ENCODE measurements at regions not wholly inside any gene's neighbourhood (a gene's known extent, or its start where the extent isn't known, plus 50 kb on each side); places are given as distances from the start of the nearest gene placed in this dataset.
"Not testable (repeated sequence)": the region's sequence is repeated elsewhere in the genome, so short reads cannot be mapped to it uniquely, and the experiment has no call there.

DNA sequence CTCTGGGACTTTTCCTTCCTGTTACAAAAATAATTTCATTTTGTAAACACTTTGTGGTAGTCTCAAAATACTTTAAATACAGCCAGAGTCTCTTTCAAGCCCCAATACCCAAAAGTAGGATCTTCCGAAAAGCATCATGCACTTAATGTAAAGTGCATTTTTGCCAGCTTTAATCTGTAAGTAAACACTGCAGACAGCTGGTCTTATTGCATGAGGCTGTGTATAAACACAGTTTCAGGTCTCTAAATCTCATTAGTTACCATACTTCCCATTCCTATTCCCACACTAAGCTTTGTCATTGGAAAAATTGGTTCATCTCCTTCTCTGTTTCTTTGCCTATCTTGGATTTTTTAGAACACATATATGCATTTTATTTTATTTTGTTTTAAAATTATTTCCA, 87.6 kb upstream of the GNAI1 start:
- H3K79me2 ChIP-seq (ENCODE audit: control insufficient read depth, insufficient read depth, low read length, unreplicated experiment) = no peaks in the 10 kb centered on the region
- H3K27me3 ChIP-seq (ENCODE audit: insufficient read depth, low read length) = no peaks in the 10 kb centered on the region
- no peaks in the 10 kb centered on the region for H3K4me1 ChIP-seq (ENCODE audit: control insufficient read depth, insufficient read depth, low read length, unreplicated experiment)
- no peak overlapping the region for H3K4me3 ChIP-seq (ENCODE audit: low read depth, low read length)
- H2AFZ ChIP-seq (ENCODE audit: low read length, unreplicated experiment) = no peak overlapping the region
- H3K36me3 ChIP-seq (ENCODE audit: insufficient read depth, low read length) = no peaks in the 10 kb centered on the region
- no peak overlapping the region for H3K27ac ChIP-seq (ENCODE audit: low read depth, low read length)

DNA sequence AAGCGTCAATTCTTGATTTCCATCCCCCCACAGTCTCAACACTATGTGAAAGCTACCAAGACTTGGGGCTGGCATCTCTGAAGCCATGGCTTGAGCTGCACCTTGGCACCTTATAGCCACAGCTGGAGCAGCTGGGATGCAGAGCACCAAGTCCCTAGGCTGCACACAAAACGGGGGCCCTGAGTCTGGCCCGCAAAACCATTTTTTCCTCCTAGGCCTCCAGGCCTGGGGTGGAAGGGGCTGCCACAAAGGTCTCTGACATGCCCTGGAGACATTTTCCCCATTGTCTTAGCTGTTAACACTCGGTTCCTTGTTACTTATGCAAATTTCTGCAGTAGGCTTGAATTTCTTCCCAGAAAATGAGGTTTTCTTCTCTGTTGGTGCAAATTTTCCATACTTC, 89.8 kb upstream of the GNAI1 start:
- Histone ChIP-seq H2AFZ (ENCODE audit: low read length, unreplicated experiment) (no peak overlapping the region), H3K27me3 (ENCODE audit: insufficient read depth, low read length) (no peaks in the 10 kb centered on the region), H3K27ac (ENCODE audit: low read depth, low read length) (no peak overlapping the region), H3K4me3 (ENCODE audit: low read depth, low read length) (no peak overlapping the region), H3K79me2 (ENCODE audit: control insufficient read depth, insufficient read depth, low read length, unreplicated experiment) (no peaks in the 10 kb centered on the region), H3K36me3 (ENCODE audit: insufficient read depth, low read length) (no peaks in the 10 kb centered on the region), H3K4me1 (ENCODE audit: control insufficient read depth, insufficient read depth, low read length, unreplicated experiment) (no peaks in the 10 kb centered on the region)

DNA sequence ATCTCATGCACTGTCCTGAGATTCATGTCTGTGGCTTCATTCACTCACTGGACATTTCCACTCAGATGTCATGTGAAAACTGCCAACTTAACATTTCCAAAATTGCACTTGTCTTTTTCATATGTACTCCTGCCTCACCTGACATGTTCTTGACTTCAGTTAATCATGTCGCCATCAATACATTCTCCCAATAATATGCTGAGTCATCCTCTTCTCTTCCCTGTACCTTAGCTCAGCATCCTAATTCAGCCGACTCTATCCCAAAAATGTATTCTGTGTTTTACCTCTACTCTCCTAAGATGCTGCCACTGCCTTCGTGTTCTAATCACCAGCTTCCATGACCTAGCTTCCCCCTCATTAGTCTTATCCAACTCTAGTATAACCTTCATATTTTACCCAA, 93.9 kb upstream of the GNAI1 start:
- Histone ChIP-seq H3K27ac (ENCODE audit: low read depth, low read length) (no peak overlapping the region), H3K79me2 (ENCODE audit: control insufficient read depth, insufficient read depth, low read length, unreplicated experiment) (no peaks in the 10 kb centered on the region), H3K36me3 (ENCODE audit: insufficient read depth, low read length) (no peaks in the 10 kb centered on the region), H3K4me1 (ENCODE audit: control insufficient read depth, insufficient read depth, low read length, unreplicated experiment) (no peaks in the 10 kb centered on the region), H2AFZ (ENCODE audit: low read length, unreplicated experiment) (no peak overlapping the region), H3K27me3 (ENCODE audit: insufficient read depth, low read length) (no peaks in the 10 kb centered on the region), H3K4me3 (ENCODE audit: low read depth, low read length) (no peak overlapping the region)

DNA sequence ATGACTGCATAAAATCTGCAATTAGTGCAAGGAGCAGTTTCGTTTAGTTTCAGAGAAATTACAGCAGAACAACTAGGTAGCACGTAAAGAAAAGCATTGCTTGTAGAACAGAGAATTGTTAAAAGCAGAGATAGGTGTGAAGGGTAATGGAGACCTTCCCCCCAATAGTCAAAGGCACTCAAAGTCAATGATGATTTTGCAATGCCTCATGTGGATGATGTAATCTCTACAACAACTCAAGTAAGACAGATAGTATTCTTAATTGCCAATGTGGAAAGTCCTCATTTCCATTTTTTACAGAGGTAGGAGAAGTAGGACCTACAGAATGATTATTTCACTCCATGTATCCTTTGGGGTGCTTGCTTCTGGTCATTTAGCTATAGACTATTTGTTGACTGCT, 94.3 kb upstream of the GNAI1 start:
- no peak overlapping the region for H2AFZ ChIP-seq (ENCODE audit: low read length, unreplicated experiment)
- no peaks in the 10 kb centered on the region for H3K79me2 ChIP-seq (ENCODE audit: control insufficient read depth, insufficient read depth, low read length, unreplicated experiment)
- H3K4me1 ChIP-seq (ENCODE audit: control insufficient read depth, insufficient read depth, low read length, unreplicated experiment) = no peaks in the 10 kb centered on the region
- H3K4me3 ChIP-seq (ENCODE audit: low read depth, low read length) = no peak overlapping the region
- H3K27me3 ChIP-seq (ENCODE audit: insufficient read depth, low read length) = no peaks in the 10 kb centered on the region
- H3K27ac ChIP-seq (ENCODE audit: low read depth, low read length) = no peak overlapping the region
- no peaks in the 10 kb centered on the region for H3K36me3 ChIP-seq (ENCODE audit: insufficient read depth, low read length)

DNA sequence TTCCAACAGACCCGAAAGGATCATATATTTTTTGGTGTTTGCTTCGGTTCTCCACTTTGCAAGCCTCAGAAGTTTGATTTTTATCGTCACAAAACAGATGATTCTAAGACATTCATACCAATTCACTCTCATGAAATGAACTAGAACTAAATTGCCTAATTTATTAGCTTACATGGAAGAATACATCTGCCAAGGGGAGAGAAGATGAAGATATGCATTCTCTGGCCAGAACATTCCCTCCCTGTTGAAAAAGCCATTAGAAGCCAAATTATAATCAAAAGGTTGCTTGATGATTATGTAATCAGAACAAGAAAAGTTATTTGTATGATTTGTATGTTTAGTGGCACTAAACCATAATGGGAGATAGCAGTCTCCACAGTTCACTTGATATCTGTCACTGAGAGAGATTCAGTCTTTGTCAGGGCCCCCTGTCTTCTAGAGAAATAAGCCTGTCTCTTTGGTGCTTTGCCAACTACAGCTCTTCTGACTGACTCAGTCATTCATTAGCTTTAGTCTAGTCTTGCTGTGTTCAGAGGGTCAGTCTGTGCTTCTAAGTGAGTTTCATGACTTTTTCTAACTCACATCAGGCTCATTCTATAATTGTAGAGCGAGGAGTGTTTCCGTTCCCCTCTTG, 95.3 kb upstream of the GNAI1 start:
- Histone ChIP-seq H3K27ac (ENCODE audit: low read depth, low read length) (no peak overlapping the region), H2AFZ (ENCODE audit: low read length, unreplicated experiment) (no peak overlapping the region)

DNA sequence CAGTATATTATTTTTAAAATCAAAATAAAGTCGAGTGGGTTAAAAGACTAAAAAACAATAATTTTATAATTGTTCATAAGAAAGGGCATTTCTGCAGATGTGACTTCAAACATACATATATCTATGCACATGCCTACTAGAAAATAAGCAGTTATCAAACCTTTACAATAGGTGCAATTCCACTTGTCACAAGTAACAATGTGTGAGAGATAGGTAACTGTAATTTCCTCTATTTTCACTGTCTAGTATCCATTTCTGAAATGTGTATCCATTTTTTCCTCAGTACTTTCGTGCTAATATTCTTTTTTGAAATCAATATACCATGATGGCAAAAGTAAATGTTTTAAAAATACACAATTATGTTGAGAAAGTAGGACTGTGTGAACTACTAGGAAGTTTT, 96.9 kb upstream of the GNAI1 start:
- H3K36me3 ChIP-seq (ENCODE audit: insufficient read depth, low read length) = no peaks in the 10 kb centered on the region

More for the DNA sequence above, 95.3 kb upstream of the GNAI1 start:
- H3K79me2 ChIP-seq (ENCODE audit: control insufficient read depth, insufficient read depth, low read length, unreplicated experiment) = no peaks in the 10 kb centered on the region
- H3K27me3 ChIP-seq (ENCODE audit: insufficient read depth, low read length) = no peaks in the 10 kb centered on the region
- no peaks in the 10 kb centered on the region for H3K4me1 ChIP-seq (ENCODE audit: control insufficient read depth, insufficient read depth, low read length, unreplicated experiment)
- no peak overlapping the region for H3K4me3 ChIP-seq (ENCODE audit: low read depth, low read length)
- H3K36me3 ChIP-seq (ENCODE audit: insufficient read depth, low read length) = no peaks in the 10 kb centered on the region

GRCh38 chr7:80036107-80036506, 98.5 kb upstream of the GNAI1 start:
- no peak overlapping the region for H2AFZ ChIP-seq (ENCODE audit: low read length, unreplicated experiment)
- no peaks in the 10 kb centered on the region for H3K4me1 ChIP-seq (ENCODE audit: control insufficient read depth, insufficient read depth, low read length, unreplicated experiment)
- no peak overlapping the region for H3K27ac ChIP-seq (ENCODE audit: low read depth, low read length)
- H3K79me2 ChIP-seq (ENCODE audit: control insufficient read depth, insufficient read depth, low read length, unreplicated experiment) = no peaks in the 10 kb centered on the region
- H3K4me3 ChIP-seq (ENCODE audit: low read depth, low read length) = no peak overlapping the region
- H3K27me3 ChIP-seq (ENCODE audit: insufficient read depth, low read length) = no peaks in the 10 kb centered on the region
- no peaks in the 10 kb centered on the region for H3K36me3 ChIP-seq (ENCODE audit: insufficient read depth, low read length)

More for the DNA sequence above, 96.9 kb upstream of the GNAI1 start:
- Histone ChIP-seq H3K27ac (ENCODE audit: low read depth, low read length) (no peak overlapping the region), H3K4me3 (ENCODE audit: low read depth, low read length) (no peak overlapping the region), H3K27me3 (ENCODE audit: insufficient read depth, low read length) (no peaks in the 10 kb centered on the region), H3K4me1 (ENCODE audit: control insufficient read depth, insufficient read depth, low read length, unreplicated experiment) (no peaks in the 10 kb centered on the region), H2AFZ (ENCODE audit: low read length, unreplicated experiment) (no peak overlapping the region), H3K79me2 (ENCODE audit: control insufficient read depth, insufficient read depth, low read length, unreplicated experiment) (no peaks in the 10 kb centered on the region)

DNA sequence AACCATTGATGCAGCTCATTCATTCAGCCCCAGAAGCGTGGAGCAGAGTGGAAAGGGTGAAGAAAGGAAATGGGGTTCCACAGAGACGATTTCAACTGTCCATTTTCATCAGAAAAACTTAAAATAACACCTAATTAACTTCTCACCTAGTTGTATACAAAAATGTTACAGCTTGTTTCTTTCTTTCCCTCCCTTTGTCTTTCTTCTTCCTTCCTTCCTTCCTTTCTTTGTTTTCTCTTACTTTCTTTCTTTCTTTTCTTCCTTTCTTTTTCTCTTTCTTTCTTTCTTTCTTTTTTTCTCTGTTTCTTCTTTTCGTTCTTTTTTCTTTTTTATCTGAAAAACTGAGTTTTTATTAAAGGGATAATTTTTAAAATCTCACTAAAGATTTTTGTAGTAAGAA, 105.9 kb upstream of the GNAI1 start:
- H3K27me3 ChIP-seq (ENCODE audit: insufficient read depth, low read length) = no peaks in the 10 kb centered on the region
- no peaks in the 10 kb centered on the region for H3K36me3 ChIP-seq (ENCODE audit: insufficient read depth, low read length)
- H2AFZ ChIP-seq (ENCODE audit: low read length, unreplicated experiment) = no peak overlapping the region
- H3K27ac ChIP-seq (ENCODE audit: low read depth, low read length) = no peak overlapping the region
- H3K4me1 ChIP-seq (ENCODE audit: control insufficient read depth, insufficient read depth, low read length, unreplicated experiment) = no peaks in the 10 kb centered on the region
- H3K4me3 ChIP-seq (ENCODE audit: low read depth, low read length) = no peak overlapping the region
- H3K79me2 ChIP-seq (ENCODE audit: control insufficient read depth, insufficient read depth, low read length, unreplicated experiment) = no peaks in the 10 kb centered on the region

DNA sequence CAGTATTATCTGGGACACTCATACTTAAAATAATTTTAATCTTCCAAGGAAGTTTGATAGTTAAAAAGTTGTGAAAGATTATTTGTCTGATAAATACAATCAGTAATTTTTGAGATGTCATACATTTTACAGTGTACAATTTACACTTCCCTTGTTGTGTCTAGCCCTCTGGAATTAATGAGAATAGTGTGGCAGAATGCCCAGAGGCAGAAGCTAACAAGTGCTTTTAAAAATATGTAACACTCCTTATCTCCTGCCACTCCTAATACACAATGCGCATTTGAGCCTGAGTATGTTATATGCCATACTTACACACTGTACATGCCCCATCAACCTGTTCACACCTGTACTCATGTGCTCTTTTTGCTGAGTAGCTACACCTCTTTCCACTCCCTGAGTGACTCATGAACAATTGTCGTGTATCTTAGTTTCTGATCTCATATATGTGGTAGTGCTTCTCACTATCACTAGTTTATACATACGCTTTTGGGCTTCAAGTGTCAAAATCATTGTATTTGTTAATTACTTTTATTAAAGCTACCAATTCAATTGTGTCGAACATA, 106.9 kb upstream of the GNAI1 start:
- no peak overlapping the region for H3K27ac ChIP-seq (ENCODE audit: low read depth, low read length)
- no peaks in the 10 kb centered on the region for H3K4me1 ChIP-seq (ENCODE audit: control insufficient read depth, insufficient read depth, low read length, unreplicated experiment)
- H3K27me3 ChIP-seq (ENCODE audit: insufficient read depth, low read length) = no peaks in the 10 kb centered on the region
- no peaks in the 10 kb centered on the region for H3K79me2 ChIP-seq (ENCODE audit: control insufficient read depth, insufficient read depth, low read length, unreplicated experiment)
- no peaks in the 10 kb centered on the region for H3K36me3 ChIP-seq (ENCODE audit: insufficient read depth, low read length)
- no peak overlapping the region for H3K4me3 ChIP-seq (ENCODE audit: low read depth, low read length)
- H2AFZ ChIP-seq (ENCODE audit: low read length, unreplicated experiment) = no peak overlapping the region

- Histone ChIP-seq H3K36me3 (ENCODE audit: insufficient read depth, low read length) (no peaks in the 10 kb centered on the region), H3K79me2 (ENCODE audit: control insufficient read depth, insufficient read depth, low read length, unreplicated experiment) (no peaks in the 10 kb centered on the region), H3K4me1 (ENCODE audit: control insufficient read depth, insufficient read depth, low read length, unreplicated experiment) (no peaks in the 10 kb centered on the region), H2AFZ (ENCODE audit: low read length, unreplicated experiment) (no peak overlapping the region), H3K4me3 (ENCODE audit: low read depth, low read length) (no peak overlapping the region), H3K27me3 (ENCODE audit: insufficient read depth, low read length) (no peaks in the 10 kb centered on the region), H3K27ac (ENCODE audit: low read depth, low read length) (no peak overlapping the region)
These were observed 107.9 kb upstream of the GNAI1 start for GRCh38 chr7:80026766-80027165.

GRCh38 chr7:80020277-80020676, 114.4 kb upstream of the GNAI1 start:
- not testable (repeated sequence) for H3K79me2 ChIP-seq (ENCODE audit: control insufficient read depth, insufficient read depth, low read length, unreplicated experiment); H3K27me3 ChIP-seq (ENCODE audit: insufficient read depth, low read length); H3K4me3 ChIP-seq (ENCODE audit: low read depth, low read length); H3K36me3 ChIP-seq (ENCODE audit: insufficient read depth, low read length); H2AFZ ChIP-seq (ENCODE audit: low read length, unreplicated experiment); H3K4me1 ChIP-seq (ENCODE audit: control insufficient read depth, insufficient read depth, low read length, unreplicated experiment); H3K27ac ChIP-seq (ENCODE audit: low read depth, low read length)

Data from ACC112 (cell line).